Ovary (tissue), 7 donors: ENCODE measurements at regions not wholly inside any gene's neighbourhood (a gene's known extent, or its start where the extent isn't known, plus 50 kb on each side); places are given as distances from the start of the nearest gene placed in this dataset.

Experiments
- DNase-seq, 5 donors: peaks; one replicate each; pipeline ENCODE4 v3.0.0-alpha.2; 2019 to 2020
- H3K27ac ChIP-seq, 2 donors: fragments of 200-600 bp; one replicate each; pipeline versions ENCODE4 v1.5.1 to v1.8.0; 2019 to 2022
- H3K27me3 ChIP-seq: fragments of 200-600 bp; one replicate; pipeline ENCODE4 v1.8.0; 2022
- H3K36me3 ChIP-seq: fragments of 200-600 bp; sonication (generic); one replicate; pipeline ENCODE4 v1.5.1; 2019
- H3K4me1 ChIP-seq: one replicate; pipeline ENCODE4 v1.8.1; 2013; ENCODE audit warnings: mild to moderate bottlenecking, moderate library complexity; ENCODE audit not compliant: insufficient read depth
- H3K4me3 ChIP-seq: fragments of 200-600 bp; sonication (generic); one replicate; pipeline ENCODE4 v1.5.1; 2017
- H3K9me3 ChIP-seq, 2 donors: fragments of 200-600 bp in 1 of 2; sonication (generic) in 1 of 2; one replicate each; pipeline versions ENCODE4 v1.5.1 to v1.8.1; 2013 to 2019; ENCODE audit warnings: mild to moderate bottlenecking in 1 of 2, moderate library complexity in 1 of 2
- EP300 ChIP-seq: sonication (generic); formaldehyde crosslinking; IDR thresholded peaks from one replicate; pipeline ENCODE4 v1.6.1; 2017; ENCODE audit warnings: antibody characterized with exemption
- POLR2A ChIP-seq: fragments of 450-650 bp; IDR thresholded peaks from one replicate; pipeline ENCODE4 v1.6.1; 2017; ENCODE audit warnings: antibody characterized with exemption, mild to moderate bottlenecking, moderate library complexity
- WGBS, 3 donors: extraction: QIAGEN DNeasy Blood & Tissue Kit in 1 of 3; methylation state at CpG; one replicate each; pipeline versions ENCODE4 v1.1.5 to v1.1.7; 2013 to 2017; 5-methylcytosine and 5-hydroxymethylcytosine counted together
- intact Hi-C, 4 donors: fragments of 100-400 bp; cut with DNase I; formaldehyde crosslinking; loops; one replicate each; pipeline versions ENCODE4 v1.11.0 to v1.15.1; 2022 to 2023
- TF ChIP-seq, protein P1 (sequence below), 3 donors: fragments of 450-650 bp in 2 of 3; fragments of 200-600 bp in 1 of 3; IDR thresholded peaks; one replicate each; pipeline versions ENCODE4 v1.5.1 to v1.8.0; 2016 to 2022; ENCODE audit warnings: antibody characterized with exemption in 3 of 3, mild to moderate bottlenecking in 1 of 3
- donor health status: DM: no; HTN: no; CAD: no; lungs with moderate emphysema.
- donor health status: DM: no; HTN: no; CAD: no.
- donor health status: Bipolar disorder and iron deficiency.
- donor health status: DM: no; HTN: no; CAD: no.
- donor health status: DM: yes; HTN: yes; CAD: no.

GRCh38 chr5:121221483-121221882 lies 630.2 kb upstream of the FTMT start:
- H3K4me3 ChIP-seq: no peak overlapping the region
- WGBS, 3 donors: 57 to 75% (median 66%) methylated on average over 3 of the region's 3 CpGs
- no peaks in the 10 kb centered on the region for H3K27me3 ChIP-seq
- peak in 1 of 5 donors; percentile 5 for DNase-seq
- intact Hi-C loops: no loop called here
- no peak for TF ChIP-seq EP300
- TF ChIP-seq POLR2A: no peak
- TF ChIP-seq, protein P1, sequence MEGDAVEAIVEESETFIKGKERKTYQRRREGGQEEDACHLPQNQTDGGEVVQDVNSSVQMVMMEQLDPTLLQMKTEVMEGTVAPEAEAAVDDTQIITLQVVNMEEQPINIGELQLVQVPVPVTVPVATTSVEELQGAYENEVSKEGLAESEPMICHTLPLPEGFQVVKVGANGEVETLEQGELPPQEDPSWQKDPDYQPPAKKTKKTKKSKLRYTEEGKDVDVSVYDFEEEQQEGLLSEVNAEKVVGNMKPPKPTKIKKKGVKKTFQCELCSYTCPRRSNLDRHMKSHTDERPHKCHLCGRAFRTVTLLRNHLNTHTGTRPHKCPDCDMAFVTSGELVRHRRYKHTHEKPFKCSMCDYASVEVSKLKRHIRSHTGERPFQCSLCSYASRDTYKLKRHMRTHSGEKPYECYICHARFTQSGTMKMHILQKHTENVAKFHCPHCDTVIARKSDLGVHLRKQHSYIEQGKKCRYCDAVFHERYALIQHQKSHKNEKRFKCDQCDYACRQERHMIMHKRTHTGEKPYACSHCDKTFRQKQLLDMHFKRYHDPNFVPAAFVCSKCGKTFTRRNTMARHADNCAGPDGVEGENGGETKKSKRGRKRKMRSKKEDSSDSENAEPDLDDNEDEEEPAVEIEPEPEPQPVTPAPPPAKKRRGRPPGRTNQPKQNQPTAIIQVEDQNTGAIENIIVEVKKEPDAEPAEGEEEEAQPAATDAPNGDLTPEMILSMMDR (IDR thresholded peaks at IDR 0.05): no peak
- no peaks in the 10 kb centered on the region for H3K4me1 ChIP-seq
- H3K9me3 ChIP-seq: no peaks in the 10 kb centered on the region
- no peak overlapping the region for H3K27ac ChIP-seq
- H3K36me3 ChIP-seq: no peaks in the 10 kb centered on the region

DNA sequence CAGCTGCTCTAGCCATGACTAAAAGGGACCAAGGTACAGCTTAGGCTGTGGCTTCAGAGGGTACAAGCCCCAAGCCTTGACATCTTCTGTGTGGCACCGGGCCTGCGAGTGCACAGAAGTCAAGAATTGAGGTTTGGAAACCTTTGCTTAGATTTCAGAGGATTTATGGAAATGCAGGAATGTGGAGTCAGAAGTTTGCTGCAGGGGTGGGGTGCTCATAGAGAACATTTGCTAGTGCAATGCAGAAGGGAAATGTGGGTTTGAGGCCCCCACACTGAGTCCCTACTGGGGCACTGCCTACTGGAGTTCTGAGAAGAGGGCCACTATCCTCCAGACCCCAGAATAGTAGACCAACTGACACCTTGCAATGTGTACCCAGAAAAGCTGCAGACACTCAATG lies 624.9 kb upstream of the FTMT start:
- no peaks in the 10 kb centered on the region for H3K4me1 ChIP-seq
- TF ChIP-seq POLR2A (no peak), EP300 (no peak)
- TF ChIP-seq, protein P1 (IDR thresholded peaks at IDR 0.05): no peak
- 42 to 69% (median 68%) methylated on average over 2 of the region's 2 CpGs for WGBS, 3 donors
- DNase-seq: no peak
- H3K27ac ChIP-seq: no peak overlapping the region
- intact Hi-C loops: no loop called here
- no peaks in the 10 kb centered on the region for H3K36me3 ChIP-seq
- no peaks in the 10 kb centered on the region for H3K27me3 ChIP-seq
- no peak overlapping the region for H3K4me3 ChIP-seq
- H3K9me3 ChIP-seq: no peaks in the 10 kb centered on the region

DNA sequence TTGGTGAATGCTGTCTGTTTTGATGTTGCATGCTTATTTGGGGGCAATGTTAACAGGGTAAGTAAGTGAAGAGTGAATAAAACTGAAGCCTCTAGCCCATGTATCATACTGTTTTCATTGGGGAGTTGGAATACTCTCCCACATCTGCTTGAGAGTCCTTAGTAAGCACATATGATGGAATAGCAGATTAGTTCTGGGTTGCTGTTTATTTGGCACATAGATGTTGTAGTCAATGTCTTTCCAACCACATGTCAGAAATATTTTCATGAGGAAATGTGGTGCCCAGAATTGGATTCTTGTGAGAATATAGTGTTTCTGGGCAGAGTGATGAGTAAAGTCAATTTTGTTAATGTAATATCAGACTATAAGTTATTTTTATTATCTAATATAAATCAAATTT lies 611.7 kb upstream of the FTMT start:
- H3K4me3 ChIP-seq: no peak overlapping the region
- H3K36me3 ChIP-seq: no peaks in the 10 kb centered on the region
- H3K4me1 ChIP-seq: no peaks in the 10 kb centered on the region
- no peak overlapping the region for H3K27ac ChIP-seq
- DNase-seq: no peak
- no peaks in the 10 kb centered on the region for H3K27me3 ChIP-seq
- TF ChIP-seq, protein P1 (IDR thresholded peaks at IDR 0.05): no peak
- TF ChIP-seq EP300: no peak
- no peak for TF ChIP-seq POLR2A
- intact Hi-C loops: no loop called here
- no peaks in the 10 kb centered on the region for H3K9me3 ChIP-seq

GRCh38 chr5:121246971-121247370 lies 604.7 kb upstream of the FTMT start:
- no peaks in the 10 kb centered on the region for H3K4me1 ChIP-seq
- no peak overlapping the region for H3K4me3 ChIP-seq
- H3K9me3 ChIP-seq: no peaks in the 10 kb centered on the region
- no peaks in the 10 kb centered on the region for H3K36me3 ChIP-seq
- no peaks in the 10 kb centered on the region for H3K27me3 ChIP-seq
- DNase-seq: no peak
- intact Hi-C loops: no loop called here
- 10 to 34% (median 12%) methylated on average over 3 of the region's 3 CpGs for WGBS, 3 donors
- no peak overlapping the region for H3K27ac ChIP-seq
- no peak for TF ChIP-seq EP300
- TF ChIP-seq POLR2A: no peak
- TF ChIP-seq, protein P1 (IDR thresholded peaks at IDR 0.05): no peak

GRCh38 chr5:121251954-121252353 lies 599.7 kb upstream of the FTMT start:
- Histone ChIP-seq H3K9me3 (no peaks in the 10 kb centered on the region), H3K27me3 (no peaks in the 10 kb centered on the region), H3K4me1 (no peaks in the 10 kb centered on the region), H3K36me3 (no peaks in the 10 kb centered on the region), H3K4me3 (no peak overlapping the region), H3K27ac (no peak overlapping the region)
- 42 to 48% (median 47%) methylated on average over 5 of the region's 5 CpGs for WGBS, 3 donors
- DNase-seq: no peak
- no peak for TF ChIP-seq EP300
- no peak for TF ChIP-seq POLR2A
- TF ChIP-seq, protein P1 (IDR thresholded peaks at IDR 0.05): no peak
- intact Hi-C loops: no loop called here
